Pancreas (tissue), 10 donors: ENCODE measurements at regions not wholly inside any gene's neighbourhood (a gene's known extent, or its start where the extent isn't known, plus 50 kb on each side); places are given as distances from the start of the nearest gene placed in this dataset.
A peak's percentile ranks its signal among the peaks of the same experiment; 100 is the strongest.

Experiments
- ATAC-seq, 4 donors: fragments of 200-7000 bp; cut with Tn5 transposase; one replicate each; pipeline versions ENCODE4 v1.8.0 to v1.9.1; 2020; ENCODE audit warnings: mild to moderate bottlenecking in 4 of 4, moderate library complexity in 4 of 4
- DNase-seq, 6 donors: peaks; one replicate each; pipeline ENCODE4 v3.0.0-alpha.2; 2020
- FAIRE-seq: peaks from 2 replicates; lab custom pipeline; 2012; peaks lifted over from hg19 to GRCh38; lab: Jason Lieb, UNC
- H3K27ac ChIP-seq, 4 donors: fragments of 200-600 bp; sonication (generic); 1 replicate in 3 of 4; 2 replicates in 1 of 4; pipeline versions ENCODE4 v1.5.0 to v1.8.0; 2020
- H3K27me3 ChIP-seq, 4 donors: fragments of 200-600 bp; one replicate each; pipeline ENCODE4 v1.8.0; 2021
- H3K36me3 ChIP-seq, 3 donors: fragments of 200-600 bp; sonication (generic) in 1 of 3; one replicate each; pipeline versions ENCODE4 v1.5.0 to v1.8.0; 2020 to 2021
- H3K4me1 ChIP-seq, 3 donors: fragments of 200-600 bp; one replicate each; pipeline ENCODE4 v1.8.0; 2021
- H3K4me3 ChIP-seq, 4 donors: fragments of 200-600 bp; sonication (generic) in 2 of 4; one replicate each; pipeline versions ENCODE4 v1.5.0 to v1.8.0; 2020 to 2021
- H3K9me3 ChIP-seq, 4 donors: fragments of 200-600 bp; one replicate each; pipeline ENCODE4 v1.8.0; 2021
- WGBS, 2 donors: extraction: QIAGEN DNeasy Blood & Tissue Kit; methylation state at CpG; one replicate each; pipeline ENCODE4 v1.1.7; 2013; 5-methylcytosine and 5-hydroxymethylcytosine counted together
- intact Hi-C, 3 donors: fragments of 100-400 bp; cut with DNase I; formaldehyde crosslinking; loops; one replicate each; pipeline versions ENCODE4 v1.11.1 to v1.14.2; 2022
- TF ChIP-seq, protein P1 (sequence below), 4 donors: fragments of 200-600 bp; sonication (generic) in 3 of 4; IDR thresholded peaks; one replicate each; pipeline versions ENCODE4 v1.5.0 to v1.8.0; 2021; ENCODE audit warnings: antibody characterized with exemption in 4 of 4
- donor health status: healthy with polysubstance abuse.
- donor health status: DM: no; HTN: no; CAD: no; lungs with moderate emphysema.
- donor health status: DM: no; HTN: no; CAD: no.
- donor health status: control.
- donor health status: control.
- donor health status: Bipolar disorder and iron deficiency.
- donor health status: DM: yes; HTN: yes; CAD: no.
- donor health status: DM: no; HTN: no; CAD: no.
- donor health status: DM: no; HTN: no; CAD: no.
- donor health status: DM: yes; HTN: yes; CAD: no.

DNA sequence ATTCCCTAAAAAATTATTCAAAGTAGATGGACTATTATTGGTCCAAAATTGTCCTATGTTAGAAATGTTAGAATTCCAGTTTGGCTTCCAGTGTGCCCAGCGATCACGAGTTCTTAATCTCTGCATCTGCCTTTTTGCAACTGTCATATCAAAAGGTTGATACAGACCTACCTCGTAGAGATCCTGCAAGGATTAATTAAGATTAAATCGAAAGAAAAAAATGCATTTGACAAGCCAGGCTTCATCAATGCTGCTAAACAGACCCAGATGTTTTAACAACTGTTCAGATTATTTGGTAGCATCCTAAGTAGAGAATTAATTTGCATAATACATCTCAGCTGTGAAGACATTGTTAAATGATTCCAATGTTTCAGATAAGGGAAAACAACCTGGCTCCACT is 336.5 kb downstream of the CRPPA start:
- Histone ChIP-seq H3K27me3 (no peaks in the 10 kb centered on the region), H3K4me1 (peaks cover 0 to 4% (median 0%) of the 10 kb centered on the region in 3 donors), H3K9me3 (no peaks in the 10 kb centered on the region), H3K36me3 (no peaks in the 10 kb centered on the region), H3K4me3 (no peak overlapping the region), H3K27ac (no peak overlapping the region)
- no peak for FAIRE-seq
- DNase-seq, result no peak
- ATAC-seq, result no peak
- TF ChIP-seq, protein P1, sequence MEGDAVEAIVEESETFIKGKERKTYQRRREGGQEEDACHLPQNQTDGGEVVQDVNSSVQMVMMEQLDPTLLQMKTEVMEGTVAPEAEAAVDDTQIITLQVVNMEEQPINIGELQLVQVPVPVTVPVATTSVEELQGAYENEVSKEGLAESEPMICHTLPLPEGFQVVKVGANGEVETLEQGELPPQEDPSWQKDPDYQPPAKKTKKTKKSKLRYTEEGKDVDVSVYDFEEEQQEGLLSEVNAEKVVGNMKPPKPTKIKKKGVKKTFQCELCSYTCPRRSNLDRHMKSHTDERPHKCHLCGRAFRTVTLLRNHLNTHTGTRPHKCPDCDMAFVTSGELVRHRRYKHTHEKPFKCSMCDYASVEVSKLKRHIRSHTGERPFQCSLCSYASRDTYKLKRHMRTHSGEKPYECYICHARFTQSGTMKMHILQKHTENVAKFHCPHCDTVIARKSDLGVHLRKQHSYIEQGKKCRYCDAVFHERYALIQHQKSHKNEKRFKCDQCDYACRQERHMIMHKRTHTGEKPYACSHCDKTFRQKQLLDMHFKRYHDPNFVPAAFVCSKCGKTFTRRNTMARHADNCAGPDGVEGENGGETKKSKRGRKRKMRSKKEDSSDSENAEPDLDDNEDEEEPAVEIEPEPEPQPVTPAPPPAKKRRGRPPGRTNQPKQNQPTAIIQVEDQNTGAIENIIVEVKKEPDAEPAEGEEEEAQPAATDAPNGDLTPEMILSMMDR (IDR thresholded peaks at IDR 0.05), result no peak
- intact Hi-C loops, result no loop called here
- 72 to 76% methylated on average over 4 of the region's 4 CpGs for WGBS, 2 donors

DNA sequence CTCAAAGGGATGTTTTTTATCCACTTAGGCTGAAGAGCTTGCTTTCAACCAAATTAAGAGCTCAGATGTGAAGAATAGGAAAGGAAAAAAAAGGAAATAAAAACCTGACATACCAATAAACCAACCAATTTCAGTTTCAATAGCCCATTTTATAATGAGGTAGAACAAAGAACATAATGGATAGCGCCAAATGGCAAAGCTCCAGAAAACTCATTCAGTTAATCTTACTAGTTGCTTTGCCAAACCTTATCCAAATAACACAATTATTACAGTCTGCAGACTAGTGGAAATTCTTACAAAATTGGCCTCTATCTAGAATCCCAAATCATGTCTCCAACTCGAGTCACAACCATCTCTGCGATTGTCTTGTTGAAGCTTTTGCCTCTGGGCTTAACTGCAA is 337.0 kb downstream of the CRPPA start:
- H3K36me3 ChIP-seq, result no peaks in the 10 kb centered on the region
- 38 to 56% methylated on average over 3 of the region's 3 CpGs for WGBS, 2 donors
- H3K27ac ChIP-seq, result no peak overlapping the region
- H3K4me1 ChIP-seq, result peaks cover 0 to 4% (median 0%) of the 10 kb centered on the region in 3 donors
- H3K27me3 ChIP-seq, result no peaks in the 10 kb centered on the region
- no peaks in the 10 kb centered on the region for H3K9me3 ChIP-seq
- TF ChIP-seq, protein P1 (IDR thresholded peaks at IDR 0.05), result no peak
- DNase-seq, result no peak
- intact Hi-C loops, result no loop called here
- H3K4me3 ChIP-seq, result no peak overlapping the region
- FAIRE-seq, result no peak
- no peak for ATAC-seq

DNA sequence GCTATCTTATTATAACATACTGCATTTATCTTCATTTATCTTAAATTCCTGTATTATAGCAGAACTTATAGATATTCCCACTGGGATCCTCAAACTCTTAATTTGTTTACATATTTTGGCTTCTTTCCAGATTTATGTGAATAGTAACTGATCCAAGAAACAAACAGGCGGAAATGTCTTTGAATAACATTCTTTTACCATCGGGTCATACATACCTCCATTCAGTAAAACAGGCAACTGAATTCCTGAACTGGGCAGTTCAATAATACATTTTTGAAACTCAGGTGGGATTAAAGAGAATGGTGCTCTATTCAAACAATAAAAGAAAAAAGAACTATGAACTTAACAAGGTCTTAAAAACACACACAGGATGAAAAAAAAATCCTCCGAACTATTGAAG is 337.4 kb downstream of the CRPPA start:
- Histone ChIP-seq H3K27ac (no peak overlapping the region), H3K4me3 (no peak overlapping the region), H3K9me3 (no peaks in the 10 kb centered on the region), H3K36me3 (no peaks in the 10 kb centered on the region), H3K4me1 (peaks cover 0 to 4% (median 0%) of the 10 kb centered on the region in 3 donors), H3K27me3 (no peaks in the 10 kb centered on the region)
- 29 to 33% methylated on average over 3 of the region's 3 CpGs for WGBS, 2 donors
- no peak for DNase-seq
- intact Hi-C loops, result no loop called here
- ATAC-seq, result peak in 2 of 4 donors; percentile 34 to 39
- no peak for FAIRE-seq
- TF ChIP-seq, protein P1 (IDR thresholded peaks at IDR 0.05), result no peak

DNA sequence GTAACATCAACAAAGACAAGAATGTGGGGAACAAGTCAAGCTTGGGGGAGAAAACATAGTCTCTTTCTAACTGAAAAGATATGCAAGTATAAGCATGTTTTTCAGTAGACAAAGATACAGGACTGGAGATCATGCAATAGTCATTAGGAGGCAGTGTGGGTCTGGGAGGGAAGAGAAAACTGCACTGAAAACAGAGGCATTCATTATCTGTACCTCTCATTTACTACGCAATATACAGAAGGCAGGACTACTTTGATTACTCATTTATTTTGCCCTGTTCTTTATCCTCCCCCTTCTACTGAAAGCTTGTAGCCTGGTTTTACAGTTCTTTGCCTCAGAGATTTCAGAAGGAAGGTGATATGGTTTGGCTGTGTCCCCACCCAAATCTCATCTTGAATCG is 341.2 kb downstream of the CRPPA start:
- WGBS, 2 donors, result 94 to 99% methylated on average over 2 of the region's 2 CpGs
- TF ChIP-seq, protein P1 (IDR thresholded peaks at IDR 0.05), result no peak
- FAIRE-seq (no peak), DNase-seq (no peak), ATAC-seq (no peak)
- intact Hi-C loops, result no loop called here
- peaks cover 0 to 4% (median 0%) of the 10 kb centered on the region in 3 donors for H3K4me1 ChIP-seq
- H3K36me3 ChIP-seq, result no peaks in the 10 kb centered on the region
- H3K27me3 ChIP-seq, result no peaks in the 10 kb centered on the region
- no peak overlapping the region for H3K4me3 ChIP-seq
- no peaks in the 10 kb centered on the region for H3K9me3 ChIP-seq
- H3K27ac ChIP-seq, result no peak overlapping the region

DNA sequence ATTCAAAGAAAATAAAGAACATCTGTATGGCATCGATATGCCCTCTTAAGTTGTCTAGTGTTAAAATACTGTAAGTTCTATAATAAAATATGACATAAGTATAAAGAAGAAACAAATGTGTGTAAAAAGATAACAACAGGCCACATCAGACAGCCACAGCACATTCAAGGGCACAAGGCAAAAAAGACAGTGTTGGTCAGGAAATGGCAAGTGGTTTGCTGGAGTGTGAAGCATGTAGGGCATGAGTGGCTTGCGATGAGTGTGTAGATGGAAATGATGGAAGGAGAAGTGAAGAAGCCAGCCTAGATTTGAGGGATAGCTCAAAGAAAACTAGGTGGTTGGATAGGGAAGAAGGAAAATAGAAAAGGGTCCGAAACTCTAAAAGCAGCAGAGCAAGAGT is 341.6 kb downstream of the CRPPA start:
- Histone ChIP-seq H3K4me1 (peaks cover 0 to 2% (median 0%) of the 10 kb centered on the region in 3 donors), H3K4me3 (no peak overlapping the region), H3K27me3 (no peaks in the 10 kb centered on the region), H3K36me3 (no peaks in the 10 kb centered on the region), H3K9me3 (no peaks in the 10 kb centered on the region), H3K27ac (no peak overlapping the region)
- 91 to 97% methylated on average over 3 of the region's 3 CpGs for WGBS, 2 donors
- no peak for FAIRE-seq
- intact Hi-C loops, result loop anchor here in 1 of 3 donors (5.0 kb wide), 1 partner anchor 488 kb away; no protein-coding TSS in a partner anchor
- no peak for DNase-seq
- ATAC-seq, result no peak
- TF ChIP-seq, protein P1 (IDR thresholded peaks at IDR 0.05), result no peak
